HG03354 (cell line): ENCODE measurements at regions not wholly inside any gene's neighbourhood (a gene's known extent, or its start where the extent isn't known, plus 50 kb on each side); places are given as distances from the start of the nearest gene placed in this dataset.
"Not testable (repeated sequence)": the region's sequence is repeated elsewhere in the genome, so short reads cannot be mapped to it uniquely, and the experiment has no call there.

Source experiments
- ATAC-seq: cut with Tn5 transposase; IDR thresholded peaks from one replicate; pipeline ENCODE4 v1.9.1; 2021; ENCODE audit warnings: mild to moderate bottlenecking; ENCODE audit not compliant: unreplicated experiment, poor library complexity, severe bottlenecking

DNA sequence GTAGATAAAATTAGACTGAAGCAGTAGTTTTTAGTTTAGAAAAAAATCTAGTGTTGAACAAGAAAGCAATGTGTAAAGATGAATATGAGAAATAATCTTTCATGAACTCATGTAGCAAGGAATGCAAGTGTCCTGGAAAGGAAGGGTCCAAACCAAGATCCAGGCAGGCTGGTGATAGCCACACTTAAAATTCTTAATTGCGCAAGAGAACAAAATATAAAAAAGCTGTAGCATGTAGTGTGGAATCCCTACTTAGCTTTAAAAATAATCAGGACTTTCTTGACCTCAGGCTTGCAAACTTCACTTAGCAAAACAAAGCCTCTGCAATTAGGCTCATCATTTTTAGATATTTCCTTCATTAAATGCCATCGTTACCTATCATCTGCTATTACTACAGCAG, 2186.1 kb upstream of the RAG2 start:
- ATAC-seq, result no peak

GRCh38 chr11:38766796-38767195, 2168.8 kb upstream of the RAG2 start:
- no peak for ATAC-seq

GRCh38 chr11:38759394-38759793, 2161.4 kb upstream of the RAG2 start:
- ATAC-seq, result no peak

DNA sequence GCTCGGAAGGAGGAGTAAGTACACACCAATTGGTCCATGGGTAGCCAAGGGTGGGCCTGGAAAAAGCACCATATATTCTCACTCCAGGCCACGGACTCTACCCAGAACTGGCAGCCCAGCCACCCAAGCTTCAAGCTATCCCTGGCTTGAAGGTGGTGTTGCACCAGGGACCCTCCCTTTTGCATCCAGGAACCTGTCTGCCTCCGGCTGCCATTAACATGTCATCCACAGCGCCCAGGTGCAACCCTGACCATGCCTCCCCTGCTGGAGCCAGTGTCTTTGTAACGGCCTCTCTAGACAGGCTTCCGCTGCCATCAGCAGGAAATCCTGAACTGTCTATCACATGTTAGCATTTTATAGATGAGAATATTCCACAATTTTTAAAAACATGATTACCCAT, 2158.5 kb upstream of the RAG2 start:
- ATAC-seq, result no peak

GRCh38 chr11:38751421-38751820, 2153.4 kb upstream of the RAG2 start:
- no peak for ATAC-seq

DNA sequence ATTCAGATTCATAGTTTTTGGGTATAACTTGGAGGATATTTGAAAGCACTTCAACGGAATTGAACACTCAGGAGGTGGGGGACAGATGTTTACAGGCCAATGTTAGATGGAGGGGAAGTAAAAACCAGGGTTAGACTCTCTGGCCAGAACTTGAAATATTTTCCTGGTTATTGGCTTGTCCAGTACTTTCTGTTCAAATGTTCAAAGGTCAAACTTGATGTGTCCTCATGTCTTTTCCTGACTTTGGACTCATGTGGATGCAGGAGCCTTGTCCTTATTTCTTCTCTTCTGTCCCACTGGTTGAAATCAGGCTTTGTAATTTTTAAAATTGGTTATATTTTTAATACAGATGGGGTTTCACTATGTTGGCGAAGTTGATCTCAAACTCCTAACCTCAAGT, 2148.5 kb upstream of the RAG2 start:
- not testable (repeated sequence) for ATAC-seq

- ATAC-seq, result no peak
Measured at GRCh38 chr11:38723361-38723760, 2125.3 kb upstream of the RAG2 start.

DNA sequence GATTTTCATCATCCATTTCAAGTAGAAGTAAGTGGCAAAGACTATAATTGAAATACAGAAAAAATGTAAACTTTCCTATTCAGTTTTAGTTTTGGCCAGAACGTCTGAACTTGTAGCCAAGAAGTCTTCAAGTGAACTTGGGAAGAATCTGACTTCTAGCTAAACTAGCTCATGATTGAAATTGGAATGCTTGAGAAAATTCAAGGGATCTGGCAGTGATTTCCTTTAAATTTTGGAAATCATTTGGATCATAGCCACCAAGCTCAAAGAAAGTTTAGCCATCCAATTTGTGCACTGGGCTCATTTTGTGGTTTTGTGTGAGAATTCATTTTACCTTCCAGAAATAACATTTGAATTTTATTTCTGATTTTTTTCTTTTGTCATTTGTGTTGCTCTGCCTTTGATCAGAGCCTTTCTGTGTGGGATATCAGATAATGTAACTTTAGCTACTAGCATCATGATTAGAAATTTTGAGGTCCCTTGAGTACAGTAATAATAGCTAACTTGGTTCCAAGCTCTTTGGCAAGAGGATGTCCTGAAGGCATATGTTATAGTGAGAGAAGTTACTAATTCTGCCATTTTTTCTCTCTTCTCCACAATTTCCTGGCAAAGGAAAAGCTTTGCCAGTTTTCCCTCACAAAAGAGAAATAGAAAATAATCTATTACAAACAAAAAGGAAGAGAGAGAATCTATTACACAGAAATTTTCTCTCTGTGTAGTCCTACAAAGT, 2123.7 kb upstream of the RAG2 start:
- no peak for ATAC-seq

- ATAC-seq, result no peak
Measured at GRCh38 chr11:38718659-38719058, 2120.6 kb upstream of the RAG2 start.

GRCh38 chr11:38718049-38718448, 2120.0 kb upstream of the RAG2 start:
- no peak for ATAC-seq

- ATAC-seq, result no peak
Measured at GRCh38 chr11:38711110-38711509, 2113.1 kb upstream of the RAG2 start.

DNA sequence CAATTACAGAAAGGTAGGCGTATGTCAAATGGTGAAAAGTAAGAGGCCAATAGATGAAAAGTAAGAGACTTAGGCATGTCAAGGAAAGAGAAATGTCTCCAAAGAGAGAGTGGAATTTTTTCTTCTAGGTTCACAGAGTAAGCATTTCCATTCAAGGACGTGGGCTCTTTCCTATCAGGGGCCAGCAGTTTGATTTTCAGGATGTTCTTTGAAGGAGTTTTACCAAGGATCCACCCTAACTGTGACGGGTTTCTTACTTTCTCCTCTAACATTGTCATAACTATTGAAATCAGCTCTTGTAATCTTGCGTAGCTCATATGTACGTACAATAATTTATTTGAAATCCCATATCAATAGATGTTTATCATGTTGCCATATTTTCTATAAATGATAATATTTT, 2112.2 kb upstream of the RAG2 start:
- ATAC-seq, result no peak

DNA sequence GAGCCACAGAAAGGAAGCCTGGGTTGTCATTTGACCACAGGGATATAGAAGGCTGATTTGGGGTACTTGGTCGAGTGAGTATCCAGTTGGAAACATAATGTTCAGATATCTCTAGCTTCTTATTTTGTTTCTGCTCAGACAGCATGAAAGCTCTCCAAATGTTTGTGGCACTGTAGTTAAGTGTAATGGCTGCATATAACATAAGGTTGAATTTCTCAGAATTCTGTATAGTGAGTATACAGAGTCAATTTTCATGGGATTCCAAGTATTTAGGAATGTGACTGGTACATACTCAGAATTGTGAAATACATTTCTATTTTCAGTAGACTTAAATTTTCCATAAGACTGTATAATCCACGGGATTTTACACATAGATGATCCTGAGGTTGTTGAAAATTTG, 2102.1 kb upstream of the RAG2 start:
- ATAC-seq, result no peak

DNA sequence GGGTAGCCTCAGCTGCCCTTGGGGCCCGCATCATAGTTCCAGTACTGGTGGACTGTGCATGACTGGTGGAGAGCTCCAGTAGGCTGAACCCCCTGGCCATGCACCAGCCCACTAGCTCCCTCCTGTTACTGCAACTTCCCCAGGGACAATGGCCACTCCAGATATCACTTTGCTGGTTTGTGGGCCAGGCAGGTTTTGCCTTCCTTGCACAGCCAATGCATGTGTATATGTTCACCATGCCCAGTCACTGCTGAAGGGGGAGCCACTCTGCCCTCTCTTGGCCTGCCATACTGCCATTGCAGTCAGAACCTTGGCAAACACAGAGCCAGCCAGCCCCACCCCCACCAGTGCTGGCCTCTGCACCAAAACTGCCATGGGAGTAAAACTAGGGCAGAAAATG, 2095.3 kb upstream of the RAG2 start:
- no peak for ATAC-seq

DNA sequence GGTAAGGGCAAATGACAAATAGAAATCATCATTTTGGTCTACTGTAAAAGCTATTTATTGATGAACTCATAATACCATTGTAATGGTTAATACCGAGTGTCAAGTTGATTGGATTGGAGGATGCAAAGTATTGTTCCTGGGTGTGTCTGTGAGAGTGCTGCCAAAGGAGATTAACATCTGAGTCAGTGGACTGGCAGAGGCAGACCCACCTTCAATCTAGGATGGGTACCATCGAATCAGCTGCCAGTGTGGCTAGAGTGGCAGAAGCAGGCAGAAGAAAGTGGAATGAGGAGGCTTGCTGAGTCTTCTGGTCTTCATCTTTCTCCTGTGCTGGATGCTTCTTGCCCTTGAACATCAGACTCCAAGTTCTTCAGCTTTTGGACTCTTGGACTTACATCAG, 2092.2 kb upstream of the RAG2 start:
- not testable (repeated sequence) for ATAC-seq

GRCh38 chr11:38687008-38687407, 2089.0 kb upstream of the RAG2 start:
- no peak for ATAC-seq

DNA sequence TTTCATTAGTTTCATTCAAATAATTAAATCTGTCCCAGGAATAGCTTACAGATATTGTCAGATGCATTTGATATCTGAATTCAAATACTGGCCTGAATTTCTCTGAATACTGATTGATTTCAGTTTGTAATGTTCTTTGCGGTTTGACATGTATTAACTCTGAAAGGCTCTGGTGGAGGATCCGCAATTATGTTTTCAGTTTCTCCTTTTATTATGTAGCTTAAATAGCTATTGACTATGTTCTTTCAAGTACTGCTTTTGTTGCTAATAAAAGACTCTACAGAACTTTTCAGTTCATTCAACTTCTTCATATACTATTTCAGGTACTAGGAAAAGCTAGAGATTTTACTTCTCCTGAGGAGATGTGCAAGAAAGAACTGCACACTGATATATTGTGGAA, 2085.4 kb upstream of the RAG2 start:
- no peak for ATAC-seq

- ATAC-seq, result no peak
Measured at GRCh38 chr11:38680746-38681145, 2082.7 kb upstream of the RAG2 start.

- no peak for ATAC-seq
Measured at GRCh38 chr11:38680166-38680565, 2082.1 kb upstream of the RAG2 start.

GRCh38 chr11:38672445-38672844, 2074.4 kb upstream of the RAG2 start:
- no peak for ATAC-seq

- no peak for ATAC-seq
Measured at GRCh38 chr11:38667359-38667758, 2069.3 kb upstream of the RAG2 start.

DNA sequence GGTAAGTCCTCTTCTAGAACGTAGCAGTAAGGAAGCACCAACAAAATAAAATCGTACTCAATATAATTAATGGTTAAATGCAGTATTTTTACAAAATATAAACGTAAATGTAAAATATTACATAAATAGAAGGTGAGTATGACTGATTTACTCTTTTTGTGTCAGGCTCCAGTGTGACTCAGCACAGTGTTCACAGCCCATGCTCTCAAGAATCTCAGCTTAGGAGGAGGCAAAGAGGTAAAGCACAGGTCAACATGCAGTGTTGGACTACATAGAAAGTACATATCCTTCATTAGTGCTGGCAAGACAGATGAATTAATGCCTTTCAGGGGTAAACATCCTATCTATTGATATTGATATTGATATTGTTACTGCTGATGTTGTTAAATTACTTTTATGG, 2050.6 kb upstream of the RAG2 start:
- no peak for ATAC-seq
